G401 (cell line): ENCODE measurements at regions not wholly inside any gene's neighbourhood (a gene's known extent, or its start where the extent isn't known, plus 50 kb on each side); places are given as distances from the start of the nearest gene placed in this dataset.
"Not testable (repeated sequence)": the region's sequence is repeated elsewhere in the genome, so short reads cannot be mapped to it uniquely, and the experiment has no call there.

ENCODE experiments used
- DNase-seq: peaks from one replicate; pipeline ENCODE4 v3.0.0-alpha.2; 2015; ENCODE audit warnings: low spot score
- in situ Hi-C: cut with HindIII; loops from 2 replicates; pipeline ENCODE4 v1.10.0; 2016; ENCODE audit warnings: low sequenced_read_pairs, mixed read lengths

DNA sequence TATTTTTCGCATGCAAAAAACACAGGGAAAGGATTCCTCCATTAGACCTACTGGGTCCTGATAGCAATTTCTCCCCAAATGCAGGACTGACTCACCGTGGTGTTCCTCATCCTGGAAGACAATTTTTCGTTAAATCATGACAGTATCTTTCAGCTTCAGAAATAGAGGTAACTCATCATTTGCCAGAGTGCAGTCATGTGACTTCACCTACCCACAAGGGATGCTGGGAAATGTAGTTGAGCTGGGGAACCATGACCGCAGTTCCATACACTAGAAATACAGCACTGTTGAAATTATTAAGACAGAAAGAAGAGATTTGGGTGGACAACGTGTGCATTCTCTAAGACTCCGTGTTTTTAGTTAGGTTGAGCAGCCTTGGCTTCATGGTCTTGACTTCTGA lies 269.5 kb upstream of the USP9Y start:
- no peak for DNase-seq
- in situ Hi-C loops = no loop called here

DNA sequence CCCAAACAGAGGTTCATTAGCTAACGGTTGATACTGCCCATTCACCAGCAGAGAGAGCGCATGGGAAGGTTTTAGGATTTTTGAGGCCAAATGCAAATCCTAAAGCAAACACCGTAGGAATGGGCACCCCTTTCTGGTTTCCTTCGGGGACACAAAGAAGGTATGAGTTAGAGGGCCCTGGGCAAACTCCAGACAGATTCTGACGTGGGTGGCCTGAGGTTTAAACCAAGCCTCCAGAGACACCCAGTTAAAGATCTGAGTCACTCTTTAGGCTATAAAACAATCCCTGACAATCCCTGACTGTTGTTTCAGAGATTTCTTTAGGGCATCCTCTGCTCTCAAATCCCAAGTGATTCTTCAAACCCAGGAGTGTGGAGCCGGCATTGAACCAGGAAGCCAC lies 262.2 kb upstream of the USP9Y start:
- DNase-seq, in situ Hi-C loops: not testable (repeated sequence)

DNA sequence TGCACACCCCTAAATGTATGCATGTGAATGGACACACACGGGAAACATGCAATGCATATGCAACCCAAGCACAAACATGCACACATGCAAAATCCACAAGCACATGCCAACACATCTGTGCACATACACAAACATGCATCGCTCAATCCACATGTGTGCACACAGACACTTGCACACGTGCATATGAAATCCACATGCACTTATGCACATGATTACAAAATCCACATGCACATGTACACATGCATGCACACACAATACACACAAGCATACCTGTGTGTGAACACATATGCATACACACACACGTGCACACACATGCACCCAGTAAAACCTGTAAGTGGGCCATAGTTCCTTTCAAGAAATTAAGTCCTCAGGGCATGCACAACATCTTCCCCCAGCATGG lies 256.8 kb upstream of the USP9Y start:
- DNase-seq = no peak
- in situ Hi-C loops = no loop called here

DNA sequence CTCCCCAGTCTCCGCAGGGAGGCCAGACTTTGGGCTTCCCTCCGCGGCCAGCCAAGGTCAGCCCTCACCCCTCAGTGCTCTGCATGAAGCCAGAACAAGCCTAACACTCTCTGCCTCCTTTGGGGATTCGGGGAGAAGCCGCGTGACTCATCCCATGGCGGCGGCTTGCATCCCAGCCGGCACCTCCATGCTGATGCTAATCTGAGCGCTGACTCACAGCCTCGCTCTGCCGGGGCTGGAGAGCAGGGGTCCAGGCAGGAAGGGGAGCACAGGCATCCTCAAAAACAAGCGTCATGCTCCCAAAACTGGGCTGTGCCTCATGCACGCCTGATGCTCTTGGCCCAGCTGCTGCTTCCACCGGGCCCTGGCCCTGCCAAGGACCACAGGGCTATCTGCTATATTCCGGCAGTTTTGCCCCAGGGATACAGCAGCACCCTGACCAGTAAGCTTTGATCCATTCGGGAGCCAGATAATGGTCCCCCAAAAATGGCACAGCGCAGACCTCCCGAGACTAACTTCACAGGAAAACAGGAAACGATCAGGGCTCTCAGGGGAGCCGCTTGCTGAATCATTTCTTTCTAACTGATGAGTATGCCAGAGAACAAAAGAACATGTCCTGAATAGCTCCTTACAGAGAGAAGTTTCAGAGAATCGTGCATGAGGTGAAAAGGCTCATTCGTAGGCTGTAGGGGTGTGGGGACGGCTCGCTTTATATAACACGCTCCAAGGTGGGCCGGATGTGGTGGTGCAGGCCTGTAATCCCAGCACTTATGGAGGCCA lies 254.4 kb upstream of the USP9Y start:
- in situ Hi-C loops, DNase-seq: not testable (repeated sequence)

DNA sequence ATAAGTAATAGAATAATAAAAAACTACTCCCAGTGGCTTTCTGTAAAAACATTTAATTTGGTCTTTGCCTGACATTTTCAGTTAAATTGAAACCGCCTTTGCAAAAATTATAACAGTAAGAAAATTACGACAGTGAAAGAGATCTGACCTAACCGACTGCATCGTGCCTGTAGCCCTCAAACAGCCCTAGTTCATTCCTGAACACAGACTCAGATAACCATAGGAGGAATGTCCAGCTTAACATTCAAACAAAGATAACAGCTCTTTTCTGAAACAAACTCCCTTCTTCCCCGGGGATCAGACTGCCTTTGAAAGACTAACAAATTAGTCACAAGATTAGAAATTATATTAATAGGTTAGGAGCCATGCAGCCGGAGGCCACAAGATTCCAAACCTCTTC lies 252.5 kb upstream of the USP9Y start:
- in situ Hi-C loops, DNase-seq: not testable (repeated sequence)

DNA sequence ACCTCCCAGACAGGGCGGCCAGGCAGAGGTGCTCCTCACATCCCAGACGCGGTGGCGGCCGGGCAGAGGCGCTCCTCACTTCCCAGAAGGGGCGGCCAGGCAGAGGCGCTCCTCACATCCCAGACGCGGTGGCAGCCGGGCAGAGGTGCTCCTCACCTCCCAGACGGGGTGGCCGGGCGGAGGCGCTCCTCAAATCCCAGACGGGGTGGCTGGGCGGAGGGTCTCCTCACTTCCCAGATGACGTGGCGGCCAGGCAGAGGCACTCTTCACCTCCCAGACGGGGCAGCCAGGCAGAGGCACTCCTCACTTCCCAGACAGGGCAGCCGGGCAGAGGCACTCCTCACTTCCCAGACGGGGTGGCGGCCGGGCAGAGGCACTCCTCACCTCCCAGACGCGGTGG lies 247.7 kb upstream of the USP9Y start:
- DNase-seq, in situ Hi-C loops: not testable (repeated sequence)

DNA sequence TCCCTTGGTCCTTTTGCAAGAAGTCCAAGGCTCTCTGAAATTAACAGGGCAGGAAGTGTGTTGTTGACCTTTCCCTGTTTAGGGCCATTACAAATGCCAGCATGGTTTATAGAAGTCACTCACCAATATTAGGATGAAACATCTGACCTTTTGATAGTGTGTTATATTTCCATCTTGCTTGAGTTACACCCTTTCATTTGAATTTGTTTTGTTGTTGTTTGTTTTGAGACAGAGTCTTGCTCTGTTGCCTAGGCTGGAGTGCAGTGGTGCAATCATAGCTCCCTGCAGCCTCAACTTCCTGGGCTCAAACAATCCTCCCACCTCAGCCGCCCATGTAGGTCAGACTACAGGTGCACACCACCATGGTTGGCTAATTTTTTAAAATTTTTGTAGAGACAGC lies 241.1 kb upstream of the USP9Y start:
- in situ Hi-C loops = no loop called here
- DNase-seq = no peak

DNA sequence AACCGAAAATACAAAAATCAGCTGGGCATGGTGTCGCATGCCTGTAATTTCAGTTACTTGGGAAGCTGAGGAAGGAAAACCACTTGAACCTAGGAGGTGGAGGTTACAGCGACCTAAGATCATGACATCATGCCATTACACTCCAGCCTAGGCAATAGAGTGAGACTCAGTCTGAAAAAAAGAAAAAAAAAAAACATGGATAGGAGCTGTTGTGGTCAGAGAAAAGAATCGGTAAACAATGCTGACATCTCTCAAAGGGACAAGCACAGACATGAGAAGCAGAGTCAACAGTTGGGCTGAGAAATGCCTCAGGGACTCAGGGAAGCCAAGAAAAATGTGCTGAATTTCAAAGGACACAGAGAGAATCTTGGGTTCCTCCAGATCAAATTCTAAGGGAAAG lies 236.9 kb upstream of the USP9Y start:
- DNase-seq = no peak
- in situ Hi-C loops = no loop called here

DNA sequence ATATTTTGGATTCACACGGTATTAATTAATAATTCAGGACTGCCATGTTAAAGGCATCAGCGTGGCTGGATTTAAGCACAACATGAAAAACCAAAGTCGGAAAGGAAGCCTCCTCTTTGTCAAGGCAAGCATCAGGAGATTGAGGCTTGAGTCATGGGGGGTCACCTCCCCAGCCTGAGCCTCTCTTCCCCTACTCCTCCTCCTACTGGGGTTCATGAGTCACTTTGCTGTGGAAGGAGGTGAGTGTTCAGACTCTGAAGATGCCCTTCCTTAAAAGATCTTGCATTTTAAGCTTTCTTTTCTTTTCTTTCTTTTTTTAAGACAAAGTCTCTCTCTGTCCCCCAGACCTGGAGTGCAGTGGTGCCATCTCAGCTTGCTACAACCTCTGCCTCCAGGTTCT lies 235.3 kb upstream of the USP9Y start:
- in situ Hi-C loops = no loop called here
- DNase-seq = no peak

DNA sequence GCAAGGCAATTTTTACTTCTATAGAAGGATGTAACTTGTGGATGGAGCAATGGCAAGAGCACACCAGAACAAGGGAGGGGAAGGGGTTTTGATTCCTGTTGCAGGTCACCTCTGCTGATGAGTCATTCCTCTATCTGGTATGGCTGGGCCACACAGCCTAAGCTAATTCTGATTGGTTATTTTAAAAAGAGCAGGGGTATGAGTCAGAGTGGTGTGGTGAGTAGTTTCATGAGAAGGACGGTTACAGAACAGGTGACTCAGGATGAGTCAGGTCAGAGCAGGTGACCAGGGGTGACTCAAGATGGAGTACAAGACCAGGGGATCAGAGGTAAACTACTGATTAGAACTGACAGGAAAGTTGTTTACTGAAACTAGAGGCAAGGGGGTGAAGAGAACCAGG lies 231.9 kb upstream of the USP9Y start:
- DNase-seq = no peak
- in situ Hi-C loops = no loop called here

DNA sequence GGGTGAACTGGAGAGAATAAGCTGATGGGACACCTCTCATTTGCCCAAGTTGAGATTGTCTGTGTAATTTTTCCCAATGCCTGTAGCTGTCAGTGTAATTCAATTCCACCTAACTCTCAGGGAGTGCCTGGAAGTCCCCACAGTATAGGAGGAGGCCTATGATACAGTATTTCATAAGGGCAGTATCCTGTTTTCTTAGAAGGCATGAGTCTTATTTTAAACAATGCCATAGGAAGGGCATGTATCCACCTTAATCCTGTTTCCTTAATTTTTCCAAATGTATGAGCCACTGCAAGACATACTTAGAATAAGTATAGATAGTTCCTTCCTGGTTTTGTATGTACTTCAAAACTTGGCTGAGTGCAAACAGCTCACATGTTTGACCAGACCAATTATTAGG lies 226.6 kb upstream of the USP9Y start:
- in situ Hi-C loops = no loop called here
- DNase-seq = no peak

DNA sequence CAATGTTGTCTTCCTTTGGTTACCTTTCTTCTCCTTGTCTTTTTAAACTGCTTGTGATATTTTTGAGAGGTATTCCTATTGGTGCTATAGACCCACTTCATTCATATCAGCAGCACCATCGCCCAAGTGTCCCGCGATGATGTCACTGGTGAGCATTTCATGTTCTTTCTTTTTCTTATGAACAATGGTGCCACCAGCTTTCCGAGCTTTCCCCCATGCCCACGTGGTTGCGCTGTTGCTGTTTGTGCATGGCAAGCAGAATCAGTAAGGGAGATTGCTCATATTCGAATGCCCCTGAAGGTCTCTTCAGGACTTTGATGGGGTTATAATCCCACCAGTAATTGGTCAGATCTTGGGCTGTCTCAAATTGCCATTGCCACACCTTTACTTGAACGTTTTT lies 221.6 kb upstream of the USP9Y start:
- in situ Hi-C loops = no loop called here
- peak; percentile 1 for DNase-seq

DNA sequence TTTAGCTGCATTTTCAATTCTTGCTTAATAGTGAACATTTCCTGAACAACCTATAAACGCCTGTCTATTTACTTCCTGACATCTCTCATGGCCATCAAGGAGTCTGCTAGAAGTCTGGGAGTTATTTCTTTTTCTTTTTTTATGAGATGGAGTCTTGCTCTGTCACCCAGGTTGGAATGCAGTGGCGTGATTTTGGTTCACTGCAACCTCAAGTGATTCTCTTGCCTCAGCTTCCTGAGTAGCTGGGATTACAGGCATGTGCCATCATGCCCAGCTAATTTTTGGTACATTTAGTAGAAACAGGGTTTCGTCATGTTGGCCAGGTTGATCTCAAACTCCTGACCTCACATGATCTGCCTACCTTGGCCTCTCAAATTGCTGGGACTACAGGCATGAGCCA lies 217.6 kb upstream of the USP9Y start:
- in situ Hi-C loops = no loop called here
- no peak for DNase-seq

DNA sequence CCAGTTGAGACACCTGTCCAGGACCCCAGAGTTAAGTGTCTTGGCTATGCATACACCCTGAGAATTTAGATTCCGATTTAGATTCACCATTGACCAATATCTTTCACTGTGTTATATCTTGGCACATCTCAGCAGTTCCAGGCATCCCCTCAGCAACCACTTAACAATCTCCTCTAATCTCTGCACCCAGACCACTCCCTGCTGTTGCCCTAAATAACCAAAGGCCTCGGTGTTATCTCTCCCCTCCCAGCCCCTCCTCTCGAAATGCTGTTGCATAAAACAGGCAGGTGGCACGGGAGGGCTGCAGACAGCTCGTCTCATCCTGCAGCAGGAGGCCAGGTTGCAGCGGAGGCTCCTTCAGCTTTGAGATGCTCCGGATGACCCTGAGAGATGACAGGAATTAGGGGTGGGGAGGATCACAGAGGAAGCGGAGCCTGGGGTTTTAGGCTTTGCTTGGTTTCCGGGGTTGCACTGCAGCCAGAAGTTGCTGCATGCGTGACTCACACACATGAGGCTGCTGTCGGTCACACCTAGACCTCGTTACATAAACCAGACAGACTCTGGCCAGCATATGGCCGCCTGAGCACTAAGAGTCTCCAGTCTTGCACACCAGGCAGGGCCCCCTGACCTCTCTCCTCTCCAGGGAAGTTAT lies 210.3 kb upstream of the USP9Y start:
- DNase-seq = no peak
- in situ Hi-C loops = no loop called here

DNA sequence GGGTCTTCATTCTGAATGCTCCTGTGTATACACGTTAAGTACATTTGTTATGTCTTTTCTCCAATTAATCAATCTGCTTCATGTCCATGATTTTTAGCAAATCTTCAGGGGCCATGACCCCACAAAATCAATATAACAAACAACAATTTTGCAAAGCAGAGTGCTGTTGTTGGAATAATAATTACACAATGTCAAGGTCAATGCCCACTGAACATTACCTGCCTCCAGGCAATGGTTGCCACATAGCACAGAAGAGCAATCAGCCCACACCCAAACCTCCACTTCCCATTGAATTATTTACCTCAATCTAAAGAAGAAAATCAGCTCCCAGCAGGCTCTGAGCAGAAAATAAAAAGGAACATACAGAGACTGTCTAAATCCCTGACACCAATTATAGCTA lies 208.8 kb upstream of the USP9Y start:
- no peak for DNase-seq
- in situ Hi-C loops = no loop called here

DNA sequence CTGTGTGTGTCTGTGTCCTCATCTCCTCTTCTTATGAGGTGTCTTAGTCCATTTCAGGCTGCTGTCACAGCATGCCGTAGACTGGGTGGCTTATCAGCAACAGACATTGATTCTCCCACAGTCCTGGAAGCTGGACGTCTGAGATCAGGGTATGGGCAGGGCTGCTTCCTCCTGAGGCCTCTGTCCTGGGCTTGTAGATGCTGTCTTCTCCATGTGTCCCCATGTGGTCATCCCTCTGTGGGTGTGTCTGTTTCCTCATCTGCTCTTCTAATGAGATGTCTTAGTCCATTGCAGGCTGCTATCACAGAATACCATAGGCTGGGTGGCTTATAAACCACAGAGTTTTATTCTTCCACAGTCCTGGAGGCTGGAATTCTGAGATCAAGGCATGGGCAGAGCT lies 205.0 kb upstream of the USP9Y start:
- DNase-seq = no peak
- in situ Hi-C loops = no loop called here

DNA sequence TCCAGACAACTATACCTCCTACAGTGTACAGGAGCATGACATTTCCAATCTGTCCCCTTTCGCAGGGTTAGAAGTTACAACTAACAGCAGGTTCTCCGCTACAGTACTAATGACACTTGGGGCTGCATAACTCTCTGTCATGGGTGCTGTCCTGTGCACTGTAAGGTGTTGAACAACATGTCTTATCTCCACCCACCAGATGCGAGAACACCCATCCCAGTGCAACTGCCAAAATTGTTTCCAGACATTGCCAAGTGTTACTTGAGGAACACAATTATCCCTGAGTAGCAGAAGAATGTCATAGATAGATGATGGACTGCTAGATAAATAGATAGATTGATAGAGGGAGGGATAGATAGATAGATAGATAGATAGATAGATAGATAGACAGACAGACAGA lies 200.9 kb upstream of the USP9Y start:
- no peak for DNase-seq
- in situ Hi-C loops = no loop called here

DNA sequence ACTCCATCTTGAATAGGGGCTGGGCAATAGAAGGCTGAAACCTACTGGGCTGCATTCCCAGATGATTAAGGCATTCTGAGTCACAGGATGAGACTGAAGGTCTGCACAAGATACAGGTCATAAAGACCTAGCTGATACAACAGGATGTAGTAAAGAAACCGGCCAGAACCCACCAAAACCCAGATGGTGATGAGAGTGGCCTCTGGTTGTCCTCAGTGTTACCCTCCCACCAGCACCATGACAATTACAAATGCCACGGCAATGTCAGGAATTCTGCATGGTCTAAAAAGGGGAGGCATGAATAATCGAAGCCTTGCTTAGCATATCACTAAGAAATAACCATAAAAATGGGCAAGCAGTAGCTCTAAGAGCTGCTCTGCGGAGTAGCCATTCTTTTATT lies 197.0 kb upstream of the USP9Y start:
- DNase-seq, in situ Hi-C loops: not testable (repeated sequence)

DNA sequence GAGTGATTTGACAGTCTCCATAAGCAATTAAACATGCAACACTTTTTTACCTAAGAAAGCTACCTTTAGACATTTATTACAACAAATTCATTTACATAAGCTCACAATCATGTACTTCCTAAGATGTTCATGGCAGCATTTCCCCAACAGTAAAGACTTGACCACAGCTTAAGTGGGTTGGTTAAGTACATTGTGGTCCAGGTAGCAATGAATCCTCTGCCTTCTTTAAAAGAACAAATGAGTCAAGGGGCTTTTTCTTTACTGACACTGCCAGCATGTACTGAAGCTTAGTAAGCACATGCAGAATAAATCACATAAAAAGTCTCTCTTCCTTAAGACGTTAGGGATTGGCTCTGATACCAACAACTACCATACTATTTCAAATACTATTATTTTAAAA lies 183.7 kb upstream of the USP9Y start:
- in situ Hi-C loops = no loop called here
- DNase-seq = no peak

DNA sequence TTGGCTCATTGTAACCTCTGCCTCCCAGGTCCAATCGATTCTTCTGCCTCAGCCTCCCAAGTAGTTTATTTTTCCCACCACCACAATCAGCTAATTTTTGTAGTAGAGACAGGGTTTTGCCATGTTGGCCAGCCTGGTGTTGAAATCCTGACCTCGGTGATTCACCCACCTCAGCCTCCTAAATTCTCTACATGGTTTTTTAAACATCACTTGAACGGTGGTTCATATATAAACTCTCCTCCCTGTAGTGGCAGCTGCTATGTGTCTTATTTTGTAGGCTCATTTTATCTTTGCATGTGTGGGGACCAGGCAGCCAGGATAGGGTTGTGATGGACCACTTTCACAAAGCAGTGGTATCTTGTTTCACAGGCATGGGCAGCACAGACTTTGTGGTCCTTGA lies 175.8 kb upstream of the USP9Y start:
- no peak for DNase-seq
- in situ Hi-C loops = no loop called here
